ENCODE measurements at regions not wholly inside any gene's neighbourhood (a gene's known extent, or its start where the extent isn't known, plus 50 kb on each side); places are given as distances from the start of the nearest gene placed in this dataset.
"Not testable (repeated sequence)": the region's sequence is repeated elsewhere in the genome, so short reads cannot be mapped to it uniquely, and the experiment has no call there.

- no peak for DNase-seq (ENCODE audit: low spot score, unreplicated experiment)
- Mint-ChIP-seq H3K9me3 (ENCODE audit: low read depth) (peaks cover 9% of the 10 kb centered on the region), H3K27me3 (no peaks in the 10 kb centered on the region), H3K4me3 (ENCODE audit: low read depth) (no peak overlapping the region), H3K27ac (no peak overlapping the region), H3K4me1 (ENCODE audit: low read depth) (no peaks in the 10 kb centered on the region), H3K36me3 (ENCODE audit: insufficient read depth) (no peaks in the 10 kb centered on the region)
- no peak for TF ChIP-seq CTCF (IDR thresholded peaks at IDR 0.05; ENCODE audit: unreplicated experiment)
Observed at GRCh38 chr4:159698336-159698735, 595.5 kb downstream of the RAPGEF2 start.

- H3K36me3 Mint-ChIP-seq (ENCODE audit: insufficient read depth), result no peaks in the 10 kb centered on the region
- H3K9me3 Mint-ChIP-seq (ENCODE audit: low read depth), result peaks cover 9% of the 10 kb centered on the region
- no peaks in the 10 kb centered on the region for H3K27me3 Mint-ChIP-seq
- no peak overlapping the region for H3K4me3 Mint-ChIP-seq (ENCODE audit: low read depth)
- DNase-seq (ENCODE audit: low spot score, unreplicated experiment), result no peak
- TF ChIP-seq CTCF (IDR thresholded peaks at IDR 0.05; ENCODE audit: unreplicated experiment), result no peak
- H3K27ac Mint-ChIP-seq, result no peak overlapping the region
- H3K4me1 Mint-ChIP-seq (ENCODE audit: low read depth), result no peaks in the 10 kb centered on the region
Observed at GRCh38 chr4:159702200-159702599, 599.3 kb downstream of the RAPGEF2 start.

- TF ChIP-seq CTCF (IDR thresholded peaks at IDR 0.05; ENCODE audit: unreplicated experiment), result no peak
- no peak overlapping the region for H3K27ac Mint-ChIP-seq
- no peak for DNase-seq (ENCODE audit: low spot score, unreplicated experiment)
- peaks cover 12% of the 10 kb centered on the region for H3K9me3 Mint-ChIP-seq (ENCODE audit: low read depth)
- no peaks in the 10 kb centered on the region for H3K27me3 Mint-ChIP-seq
- no peaks in the 10 kb centered on the region for H3K36me3 Mint-ChIP-seq (ENCODE audit: insufficient read depth)
- no peaks in the 10 kb centered on the region for H3K4me1 Mint-ChIP-seq (ENCODE audit: low read depth)
- H3K4me3 Mint-ChIP-seq (ENCODE audit: low read depth), result no peak overlapping the region
Observed at GRCh38 chr4:159705334-159705733, 602.5 kb downstream of the RAPGEF2 start.

- Mint-ChIP-seq H3K36me3 (ENCODE audit: insufficient read depth) (no peaks in the 10 kb centered on the region), H3K4me1 (ENCODE audit: low read depth) (no peaks in the 10 kb centered on the region), H3K27ac (no peak overlapping the region), H3K9me3 (ENCODE audit: low read depth) (peaks cover 4% of the 10 kb centered on the region), H3K4me3 (ENCODE audit: low read depth) (no peak overlapping the region), H3K27me3 (no peaks in the 10 kb centered on the region)
- TF ChIP-seq CTCF (IDR thresholded peaks at IDR 0.05; ENCODE audit: unreplicated experiment), result no peak
- no peak for DNase-seq (ENCODE audit: low spot score, unreplicated experiment)
Observed at GRCh38 chr4:159706704-159707103, 603.8 kb downstream of the RAPGEF2 start.

GRCh38 chr4:159715180-159715579 lies 612.3 kb downstream of the RAPGEF2 start:
- not testable (repeated sequence) for H3K9me3 Mint-ChIP-seq (ENCODE audit: low read depth); H3K4me3 Mint-ChIP-seq (ENCODE audit: low read depth); H3K27ac Mint-ChIP-seq

GRCh38 chr4:159719531-159719930 lies 616.7 kb downstream of the RAPGEF2 start:
- no peak for TF ChIP-seq CTCF (IDR thresholded peaks at IDR 0.05; ENCODE audit: unreplicated experiment)
- H3K27ac Mint-ChIP-seq, result no peak overlapping the region
- DNase-seq (ENCODE audit: low spot score, unreplicated experiment), result no peak
- no peaks in the 10 kb centered on the region for H3K36me3 Mint-ChIP-seq (ENCODE audit: insufficient read depth)
- H3K9me3 Mint-ChIP-seq (ENCODE audit: low read depth), result no peaks in the 10 kb centered on the region
- H3K27me3 Mint-ChIP-seq, result no peaks in the 10 kb centered on the region
- H3K4me3 Mint-ChIP-seq (ENCODE audit: low read depth), result no peak overlapping the region
- no peaks in the 10 kb centered on the region for H3K4me1 Mint-ChIP-seq (ENCODE audit: low read depth)

More at GRCh38 chr4:159715180-159715579, 612.3 kb downstream of the RAPGEF2 start:
- DNase-seq (ENCODE audit: low spot score, unreplicated experiment); H3K4me1 Mint-ChIP-seq (ENCODE audit: low read depth); H3K27me3 Mint-ChIP-seq; H3K36me3 Mint-ChIP-seq (ENCODE audit: insufficient read depth): not testable (repeated sequence)

Measured in progenitor cell of endocrine pancreas (in vitro differentiated cells).